SK-N-SH treated with all-trans-retinoic acid at 6 μM for 48 hours (cell line): ENCODE measurements at regions not wholly inside any gene's neighbourhood (a gene's known extent, or its start where the extent isn't known, plus 50 kb on each side); places are given as distances from the start of the nearest gene placed in this dataset.

ENCODE experiments used
- ARNTL ChIP-seq: fragments of 450-650 bp; formaldehyde crosslinking; IDR thresholded peaks from 2 replicates; pipeline ENCODE4 v1.5.0; 2020; ENCODE audit warnings: low read depth, mild to moderate bottlenecking, moderate library complexity, borderline replicate concordance
- BACH2 ChIP-seq: fragments of 250-450 bp; sonication (Bioruptor Pico); IDR thresholded peaks from 2 replicates; pipeline ENCODE4 v1.9.0; 2021; ENCODE audit warnings: mild to moderate bottlenecking, borderline replicate concordance
- CSDC2 ChIP-seq: fragments of 250-450 bp; sonication (Bioruptor Pico); IDR thresholded peaks from 2 replicates; pipeline ENCODE4 v1.5.0; 2020; ENCODE audit warnings: mild to moderate bottlenecking, moderate library complexity
- ESRRG ChIP-seq: fragments of 250-450 bp; sonication (Bioruptor Pico); IDR thresholded peaks from 2 replicates; pipeline ENCODE4 v1.6.1; 2021; ENCODE audit warnings: mild to moderate bottlenecking
- ISL1 ChIP-seq: fragments of 250-450 bp; sonication (Bioruptor Pico); IDR thresholded peaks from 2 replicates; pipeline ENCODE4 v2.1.2; 2022; ENCODE audit warnings: mild to moderate bottlenecking, moderate library complexity
- PPARA ChIP-seq: fragments of 250-450 bp; sonication (Bioruptor Pico); IDR thresholded peaks from 2 replicates; pipeline ENCODE4 v1.5.0; 2020; ENCODE audit warnings: mild to moderate bottlenecking, borderline replicate concordance
- RARB ChIP-seq: fragments of 250-450 bp; sonication (Bioruptor Pico); IDR thresholded peaks from 2 replicates; pipeline ENCODE4 v1.8.0; 2021; ENCODE audit warnings: mild to moderate bottlenecking, moderate library complexity
- TCF4 ChIP-seq: fragments of 250-450 bp; sonication (Bioruptor Pico); IDR thresholded peaks from 2 replicates; pipeline ENCODE4 v1.8.0; 2021; ENCODE audit warnings: mild to moderate bottlenecking, moderate library complexity, borderline replicate concordance
- ZC3H10 ChIP-seq: fragments of 250-450 bp; sonication (Bioruptor Pico); IDR thresholded peaks from 2 replicates; pipeline ENCODE4 v1.5.1; 2021; ENCODE audit warnings: mild to moderate bottlenecking, moderate library complexity
- ZFP30 ChIP-seq: fragments of 450-650 bp; formaldehyde crosslinking; IDR thresholded peaks from 2 replicates; pipeline ENCODE4 v1.5.0; 2022; ENCODE audit warnings: mild to moderate bottlenecking, moderate library complexity
- TF ChIP-seq, protein P1 (sequence below): fragments of 250-450 bp; sonication (Bioruptor Pico); IDR thresholded peaks from 2 replicates; pipeline ENCODE4 v1.8.0; 2020; ENCODE audit warnings: mild to moderate bottlenecking, moderate library complexity, borderline replicate concordance

DNA sequence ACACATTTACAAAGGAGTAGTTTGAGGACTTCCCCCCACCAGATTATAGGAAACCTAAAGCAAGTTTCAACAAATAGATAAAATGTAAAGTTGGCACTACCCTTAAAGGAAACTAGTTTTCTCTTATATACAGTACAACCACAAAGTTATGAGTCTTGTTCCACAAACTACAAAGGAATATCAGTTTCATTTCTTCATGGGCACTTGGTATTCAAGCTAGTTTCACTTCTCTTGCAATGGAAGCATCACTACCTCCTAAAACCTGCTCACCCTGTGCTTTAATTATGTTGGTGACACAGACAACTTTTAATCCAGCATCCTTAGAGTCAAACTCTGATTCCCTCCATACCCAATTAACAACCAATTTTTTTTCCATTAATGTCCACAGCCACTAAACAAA lies 707.0 kb downstream of the ROBO2 start:
- TF ChIP-seq CSDC2 (CRISPR knock-in tag), result no peak
- no peak for TF ChIP-seq PPARA (CRISPR knock-in tag)
- TF ChIP-seq ARNTL (CRISPR knock-in tag), result no peak
- TF ChIP-seq BACH2, result no peak
- no peak for TF ChIP-seq RARB (CRISPR knock-in tag)
- no peak for TF ChIP-seq ESRRG (CRISPR knock-in tag)
- TF ChIP-seq TCF4 (CRISPR knock-in tag), result no peak
- TF ChIP-seq, protein P1, sequence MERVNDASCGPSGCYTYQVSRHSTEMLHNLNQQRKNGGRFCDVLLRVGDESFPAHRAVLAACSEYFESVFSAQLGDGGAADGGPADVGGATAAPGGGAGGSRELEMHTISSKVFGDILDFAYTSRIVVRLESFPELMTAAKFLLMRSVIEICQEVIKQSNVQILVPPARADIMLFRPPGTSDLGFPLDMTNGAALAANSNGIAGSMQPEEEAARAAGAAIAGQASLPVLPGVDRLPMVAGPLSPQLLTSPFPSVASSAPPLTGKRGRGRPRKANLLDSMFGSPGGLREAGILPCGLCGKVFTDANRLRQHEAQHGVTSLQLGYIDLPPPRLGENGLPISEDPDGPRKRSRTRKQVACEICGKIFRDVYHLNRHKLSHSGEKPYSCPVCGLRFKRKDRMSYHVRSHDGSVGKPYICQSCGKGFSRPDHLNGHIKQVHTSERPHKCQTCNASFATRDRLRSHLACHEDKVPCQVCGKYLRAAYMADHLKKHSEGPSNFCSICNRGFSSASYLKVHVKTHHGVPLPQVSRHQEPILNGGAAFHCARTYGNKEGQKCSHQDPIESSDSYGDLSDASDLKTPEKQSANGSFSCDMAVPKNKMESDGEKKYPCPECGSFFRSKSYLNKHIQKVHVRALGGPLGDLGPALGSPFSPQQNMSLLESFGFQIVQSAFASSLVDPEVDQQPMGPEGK (CRISPR knock-in tag), result no peak
- no peak for TF ChIP-seq ISL1 (CRISPR knock-in tag)
- TF ChIP-seq ZC3H10 (CRISPR knock-in tag), result no peak
- no peak for TF ChIP-seq ZFP30 (CRISPR knock-in tag)
